GM19043 (cell line): ENCODE measurements at regions not wholly inside any gene's neighbourhood (a gene's known extent, or its start where the extent isn't known, plus 50 kb on each side); places are given as distances from the start of the nearest gene placed in this dataset.

Source experiments
- ATAC-seq: cut with Tn5 transposase; IDR thresholded peaks from one replicate; pipeline ENCODE4 v1.9.1; 2021; ENCODE audit warnings: low read depth; ENCODE audit not compliant: unreplicated experiment

DNA sequence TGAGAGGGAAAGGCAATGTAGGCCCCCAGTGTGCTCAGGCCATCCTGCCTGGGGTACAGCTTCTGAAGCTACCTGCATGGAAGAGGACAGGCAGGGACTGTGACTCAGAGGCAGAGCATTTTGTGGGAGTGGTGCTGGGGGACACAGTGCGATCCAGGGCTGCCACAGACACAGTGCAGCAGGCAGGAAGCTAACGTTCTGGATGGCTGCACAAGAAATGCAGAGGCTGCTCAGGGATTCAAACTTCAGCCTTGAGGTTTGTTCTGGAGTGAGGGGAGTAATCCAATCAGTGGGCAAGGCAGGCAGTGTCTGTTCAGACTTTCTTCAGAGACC, 648.0 kb upstream of the IGFBP3 start:
- no peak for ATAC-seq

DNA sequence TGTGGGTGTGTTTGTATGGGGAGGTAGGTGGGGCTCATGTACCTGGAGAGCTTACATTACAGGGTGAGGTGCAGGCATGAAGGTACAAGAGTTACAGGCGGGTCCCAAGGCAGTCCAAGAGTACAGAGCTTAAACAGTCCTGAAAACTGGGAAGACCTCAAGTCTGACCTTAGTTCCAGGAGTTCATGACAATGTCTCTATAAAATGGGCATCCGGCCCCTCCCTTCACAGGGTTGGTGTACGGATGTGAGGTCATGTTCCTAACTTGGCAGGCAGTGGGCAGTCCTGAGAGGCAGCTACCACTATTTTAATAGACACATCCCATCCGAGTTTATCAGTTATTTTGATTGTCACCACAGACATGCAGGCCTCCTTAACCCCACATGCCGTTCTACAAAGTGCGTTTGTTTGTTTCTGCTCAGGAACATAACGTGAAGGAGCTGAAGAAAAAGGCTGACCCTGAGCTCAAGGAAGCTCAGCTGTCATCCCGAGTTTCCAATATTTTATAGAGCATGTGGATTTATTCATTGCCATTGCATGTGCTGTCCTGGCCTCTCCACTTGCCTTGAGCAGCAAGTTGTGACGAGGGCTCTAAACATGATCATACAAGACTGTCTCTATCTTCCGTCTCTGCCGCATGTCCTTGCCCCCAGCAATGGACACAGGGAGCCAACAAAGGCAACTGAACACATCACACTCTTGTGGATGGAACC, 647.5 kb upstream of the IGFBP3 start:
- ATAC-seq, result no peak

DNA sequence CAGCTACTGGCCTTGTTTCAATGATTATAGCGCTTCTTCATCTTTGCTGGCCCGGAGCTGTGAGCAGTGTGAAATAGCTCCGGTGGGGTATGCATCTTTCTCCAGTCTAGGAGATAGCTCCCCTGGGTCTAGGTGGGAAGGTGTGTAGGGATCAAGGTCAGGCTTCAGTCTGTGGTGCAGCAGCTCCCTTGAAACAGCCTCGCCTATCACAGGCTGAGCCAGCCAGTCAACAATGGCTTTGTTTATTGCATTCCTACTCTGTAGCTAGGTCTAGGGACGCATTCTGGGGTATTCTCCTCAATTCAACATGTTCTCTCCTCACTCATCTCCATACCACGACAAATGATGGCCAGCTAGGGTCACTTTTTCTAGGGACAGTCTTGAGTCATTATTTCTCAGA, 646.8 kb upstream of the IGFBP3 start:
- ATAC-seq, result no peak

DNA sequence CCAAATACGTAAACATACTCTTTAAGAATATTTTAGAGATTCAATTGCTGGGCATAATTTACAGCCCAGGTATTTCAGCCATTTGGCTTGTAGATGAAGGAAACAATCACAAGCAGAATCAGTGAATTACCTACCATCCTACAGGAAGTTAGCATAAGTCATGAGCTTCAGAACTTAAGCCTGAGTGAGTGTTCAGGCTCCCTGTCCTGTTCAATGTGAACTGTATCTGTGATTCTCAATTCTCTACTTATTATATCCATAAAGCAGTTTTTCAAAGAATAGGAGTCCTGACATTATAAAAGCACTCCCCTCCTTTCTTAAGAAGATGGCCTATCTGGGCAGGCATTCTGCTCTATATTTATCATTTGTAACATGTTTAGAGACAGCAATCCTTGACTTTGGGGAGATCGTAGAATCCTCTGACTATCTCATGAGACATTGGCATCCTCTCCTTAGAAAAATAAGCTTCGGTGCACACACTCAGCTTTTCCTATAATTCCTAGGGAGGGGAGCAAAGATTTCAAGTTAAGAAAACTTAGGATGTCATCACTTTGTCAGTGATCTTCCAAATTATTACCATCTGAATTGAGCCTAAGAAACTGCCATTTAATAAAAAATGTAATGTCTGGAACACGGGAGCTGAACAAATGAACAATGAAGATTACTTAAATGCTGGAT, 645.2 kb upstream of the IGFBP3 start:
- no peak for ATAC-seq

DNA sequence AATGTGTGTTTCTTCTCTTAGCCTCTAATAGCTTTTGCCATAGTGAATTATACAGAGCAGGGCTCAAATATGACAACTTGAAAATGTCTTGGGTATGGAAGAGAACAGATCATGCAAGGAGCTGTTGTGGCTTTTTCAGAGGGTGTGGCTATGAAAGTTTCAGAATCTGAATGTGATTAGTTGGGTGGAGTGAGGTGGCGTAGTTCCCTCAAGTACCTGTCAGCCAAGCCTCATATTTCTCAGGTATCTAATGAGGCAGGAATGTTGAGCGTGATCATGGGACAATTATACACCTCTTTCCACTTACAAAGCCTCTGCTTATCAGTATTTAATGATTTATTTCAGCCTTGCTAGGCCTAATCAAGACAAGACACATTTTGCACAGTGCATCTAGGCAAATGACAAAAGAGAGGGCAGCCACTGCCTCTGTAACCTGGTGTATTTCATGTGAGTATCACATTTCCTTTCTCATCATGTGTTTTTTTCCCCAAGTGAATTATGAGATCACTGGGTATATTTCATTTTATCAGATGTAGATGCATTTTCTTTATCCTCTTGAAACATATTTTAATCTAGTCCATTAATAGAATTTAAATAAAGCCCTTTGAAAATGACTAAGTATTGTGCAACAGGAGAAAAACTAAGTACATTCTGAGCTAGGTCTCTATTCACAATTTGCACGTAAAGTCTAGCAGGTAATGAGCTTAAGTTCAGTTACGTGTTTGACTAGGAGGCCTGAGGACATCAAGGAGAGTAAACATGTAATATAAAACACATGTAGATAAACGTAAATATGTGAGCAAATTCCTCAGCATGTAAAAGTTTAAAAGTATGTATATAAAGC, 644.4 kb upstream of the IGFBP3 start:
- ATAC-seq, result no peak

DNA sequence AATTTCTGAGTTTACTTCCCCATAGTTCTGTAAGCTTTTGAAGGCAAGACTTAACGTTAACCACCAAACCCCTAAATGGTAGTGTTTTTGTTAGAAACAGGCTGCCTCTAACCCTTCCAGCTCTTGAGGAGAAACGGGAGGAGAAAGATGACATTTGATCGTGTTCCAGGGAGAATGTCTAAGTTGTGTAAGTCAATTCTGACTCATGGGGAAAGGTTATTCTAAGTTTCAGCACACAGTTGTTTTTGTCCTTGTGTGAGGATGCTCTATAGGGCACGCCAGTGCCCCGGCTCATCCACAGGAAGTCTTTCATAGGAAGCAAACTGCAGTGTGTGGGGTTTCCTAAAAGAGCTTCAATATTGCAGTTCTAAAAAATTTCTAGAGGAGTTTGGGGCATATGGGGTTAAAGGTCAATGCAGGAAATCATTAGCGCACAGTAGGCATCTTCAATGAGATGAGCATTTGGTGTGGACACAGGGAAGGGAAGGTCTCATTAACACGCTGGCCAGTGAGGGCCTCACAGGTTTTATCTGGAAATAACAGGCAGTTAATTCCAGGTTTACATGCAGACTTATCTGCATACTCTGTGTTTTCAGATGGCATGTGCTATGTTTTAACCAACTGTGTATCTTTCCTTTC, 638.2 kb upstream of the IGFBP3 start:
- no peak for ATAC-seq

DNA sequence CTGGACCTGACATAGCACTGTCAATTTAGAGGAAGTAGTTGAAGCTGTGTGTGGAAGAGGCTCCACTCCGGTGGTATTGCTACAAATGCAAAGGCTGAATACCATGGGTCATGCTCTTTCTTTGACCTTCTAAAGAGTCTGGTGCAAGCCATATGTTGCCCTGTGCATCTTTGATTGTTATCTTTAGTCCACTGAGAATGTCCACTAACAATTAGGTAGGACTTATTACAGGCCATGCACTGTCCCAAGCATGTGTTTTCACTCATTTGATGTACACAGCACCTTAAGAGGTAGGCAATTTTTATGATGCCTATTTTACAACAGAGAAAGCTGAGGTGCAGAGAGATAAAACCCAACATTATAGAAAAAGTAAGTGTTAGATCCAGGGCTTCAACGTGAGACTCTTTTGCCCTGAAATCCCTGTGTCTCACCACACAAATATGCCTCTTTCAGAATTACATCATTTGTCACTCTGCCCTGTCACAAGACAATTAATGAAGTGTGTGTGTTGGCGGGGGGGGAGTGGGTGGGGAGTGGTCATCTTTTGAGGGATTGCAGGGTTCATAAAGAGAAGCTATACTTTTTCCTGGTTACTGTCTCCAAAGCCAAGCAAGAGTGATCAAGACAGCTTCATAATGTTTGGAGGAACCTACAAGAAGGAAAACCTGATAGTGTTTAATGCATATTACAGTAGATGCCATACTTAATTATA, 637.6 kb upstream of the IGFBP3 start:
- no peak for ATAC-seq

DNA sequence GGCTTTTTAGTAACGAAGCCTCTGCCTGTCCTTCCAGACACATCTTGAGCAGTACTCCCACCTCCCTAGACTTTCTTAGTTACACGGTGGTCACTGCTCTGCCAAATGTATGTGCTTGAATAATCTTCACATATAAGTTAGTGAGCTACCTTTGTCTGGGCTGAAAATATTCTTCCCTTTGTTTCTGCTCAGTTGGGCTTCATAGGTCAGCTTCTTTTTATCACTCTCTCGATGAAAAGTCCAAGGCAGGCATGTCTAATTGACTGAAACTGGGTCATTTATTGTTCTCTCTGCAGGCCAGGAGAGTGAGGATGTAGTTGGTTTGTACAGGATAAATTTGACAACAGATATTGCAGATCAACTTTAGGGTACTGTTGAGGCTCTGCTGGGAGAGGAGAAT, 636.7 kb upstream of the IGFBP3 start:
- ATAC-seq, result no peak

DNA sequence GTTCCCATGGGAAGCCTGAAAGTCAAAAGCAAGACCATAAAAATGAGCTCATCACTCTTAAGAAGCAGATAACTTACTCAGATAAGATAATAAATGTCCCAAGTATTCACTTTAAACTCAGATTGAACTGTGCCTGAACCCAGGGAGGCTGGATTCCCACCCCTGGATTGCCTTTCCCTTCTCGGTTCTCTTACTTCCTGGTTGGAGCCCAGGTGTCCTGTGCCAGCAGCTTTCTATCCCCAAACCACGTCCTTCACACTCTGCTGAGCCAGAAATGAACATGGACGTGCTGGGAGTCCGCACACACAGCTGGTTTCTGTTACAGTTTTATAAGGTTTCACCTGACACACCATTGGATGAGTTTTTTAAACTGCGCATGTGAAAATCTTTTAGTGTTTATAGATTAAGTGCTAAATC, 636.2 kb upstream of the IGFBP3 start:
- ATAC-seq, result no peak

DNA sequence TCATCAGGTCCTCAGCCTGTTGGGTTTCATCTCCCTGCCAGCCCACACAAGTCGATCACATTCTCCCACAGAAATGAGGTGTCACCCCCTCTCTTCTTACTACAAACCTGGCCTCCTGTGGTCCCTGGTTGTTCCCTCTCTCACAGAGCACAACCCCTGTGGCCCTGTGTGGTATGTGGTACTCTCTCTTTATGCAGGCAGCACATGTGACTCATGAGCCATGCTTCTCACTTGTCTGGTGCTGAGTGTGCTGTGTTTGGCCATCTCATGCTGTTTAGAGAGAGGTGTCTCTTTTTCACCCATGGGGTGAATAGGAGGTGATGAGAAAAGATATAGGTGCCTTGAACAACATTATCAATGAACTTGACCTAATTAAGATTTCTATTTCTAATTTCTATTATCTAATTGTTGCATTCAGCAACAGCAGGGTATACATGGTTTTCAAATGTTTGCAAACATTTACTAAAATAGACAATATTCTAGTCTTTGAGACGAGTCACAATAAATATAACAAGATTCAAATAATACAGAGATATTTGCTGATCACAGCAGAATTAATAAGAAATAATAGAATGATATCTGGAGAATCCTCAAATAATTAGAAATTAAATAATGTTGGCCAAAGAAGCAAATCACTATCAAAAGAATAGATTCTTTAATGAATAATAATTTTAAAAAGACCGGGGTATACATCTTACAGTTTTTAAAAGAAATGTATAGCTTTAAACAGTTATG, 633.8 kb upstream of the IGFBP3 start:
- no peak for ATAC-seq

DNA sequence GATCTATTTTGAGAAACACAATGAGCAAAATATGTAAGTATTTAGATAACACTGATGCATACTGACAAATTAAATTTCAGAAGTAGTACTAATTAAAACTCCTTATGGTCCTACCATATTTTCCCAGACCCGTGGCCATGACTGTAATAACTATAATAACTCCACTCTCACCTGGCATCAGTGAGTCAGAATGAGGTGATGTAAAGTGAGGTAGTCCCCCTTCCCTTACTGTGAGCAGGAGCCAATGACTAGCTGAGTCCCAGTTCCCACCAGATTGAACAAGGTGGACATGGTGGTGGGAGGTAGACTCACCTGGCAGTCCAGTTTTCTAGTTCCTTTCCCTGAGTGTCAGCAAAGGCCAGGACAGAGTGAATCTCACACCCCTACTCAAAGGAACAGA, 630.5 kb upstream of the IGFBP3 start:
- no peak for ATAC-seq

DNA sequence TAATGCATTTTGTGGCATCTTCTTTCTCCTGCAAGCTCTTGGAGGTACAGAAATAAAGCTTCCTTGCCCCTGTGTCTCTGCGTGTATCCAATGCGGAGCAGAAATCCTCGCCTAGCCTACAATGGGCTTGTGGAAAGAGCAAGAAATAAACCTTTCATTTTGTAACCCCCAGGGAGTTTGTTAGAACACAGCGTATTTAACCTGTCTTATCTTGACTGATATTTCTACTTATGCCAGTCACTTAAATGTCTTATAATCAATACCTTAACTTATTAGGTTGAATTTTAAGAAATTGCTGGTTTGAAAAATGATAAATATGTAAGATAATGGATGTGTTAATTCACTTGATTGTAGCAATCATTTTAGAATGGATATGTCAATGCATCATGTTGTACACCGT, 629.8 kb upstream of the IGFBP3 start:
- ATAC-seq, result no peak

DNA sequence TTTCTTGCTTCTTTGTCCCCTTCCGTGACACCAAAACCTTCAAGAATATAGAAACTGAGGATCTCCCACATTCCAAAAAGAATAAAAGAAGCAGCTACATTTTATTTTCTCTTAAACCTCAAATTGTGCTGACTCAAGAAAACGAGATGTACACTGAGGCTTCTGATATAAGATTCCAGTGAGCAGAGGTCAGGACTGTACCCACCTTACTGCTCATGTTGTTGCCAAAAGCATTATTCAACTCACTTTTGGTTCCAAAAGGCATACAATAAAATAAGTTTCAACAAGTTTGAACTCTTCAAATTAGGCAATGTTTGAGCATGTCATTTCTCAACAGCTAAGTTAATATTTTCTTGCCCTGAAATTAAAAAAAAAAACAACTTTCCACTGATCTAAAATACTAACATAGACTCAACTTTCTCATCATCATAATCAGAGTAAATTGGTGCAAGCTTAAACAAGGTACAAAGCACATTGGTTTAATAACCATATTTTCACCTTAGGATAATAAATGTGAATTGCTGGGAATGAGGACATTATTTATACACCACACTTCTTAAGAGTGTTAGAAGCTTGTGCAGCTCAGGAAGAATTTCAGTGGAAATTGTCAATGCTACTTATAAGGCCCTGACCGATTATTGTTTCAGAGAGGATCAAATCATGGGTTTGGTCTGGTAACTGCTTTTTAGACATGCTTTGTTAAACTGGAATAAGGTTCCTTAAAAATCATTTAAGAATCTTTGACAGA, 629.0 kb upstream of the IGFBP3 start:
- ATAC-seq, result no peak

DNA sequence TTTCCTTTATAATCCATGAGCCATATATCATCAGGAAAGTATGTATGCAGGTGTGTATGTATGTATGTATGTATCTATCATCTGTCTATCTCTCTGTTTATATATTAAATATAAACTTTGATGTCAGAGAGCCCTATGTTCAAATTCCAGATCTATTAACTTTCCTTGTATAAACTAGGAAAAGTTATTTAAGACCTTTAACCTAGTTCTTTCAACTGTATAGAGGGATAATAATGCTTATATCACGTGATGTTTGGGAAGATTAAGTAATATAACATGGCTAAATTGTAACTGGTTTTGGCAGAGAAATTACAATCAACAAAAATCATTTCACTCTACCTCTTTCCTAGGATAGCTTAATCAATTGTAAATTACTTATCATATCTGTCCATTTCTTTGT, 628.3 kb upstream of the IGFBP3 start:
- ATAC-seq, result no peak

DNA sequence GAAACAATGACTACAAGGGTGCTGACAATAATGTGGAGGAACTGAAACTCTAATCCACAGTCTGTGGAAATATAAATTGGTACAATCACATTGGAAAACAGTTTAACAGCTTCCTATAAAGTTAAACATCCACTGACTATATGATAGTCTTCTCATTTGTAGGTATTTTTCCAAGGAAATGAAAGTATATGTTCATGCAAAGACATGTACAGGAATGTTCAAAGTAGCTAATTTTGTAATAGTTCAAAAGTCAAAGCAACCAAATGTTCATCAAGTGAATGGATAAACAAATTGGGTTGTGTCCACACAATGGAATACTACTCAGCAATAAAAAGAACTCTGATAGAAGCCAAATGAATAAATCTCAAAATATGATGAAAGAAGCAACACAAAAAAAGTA, 626.0 kb upstream of the IGFBP3 start:
- no peak for ATAC-seq

DNA sequence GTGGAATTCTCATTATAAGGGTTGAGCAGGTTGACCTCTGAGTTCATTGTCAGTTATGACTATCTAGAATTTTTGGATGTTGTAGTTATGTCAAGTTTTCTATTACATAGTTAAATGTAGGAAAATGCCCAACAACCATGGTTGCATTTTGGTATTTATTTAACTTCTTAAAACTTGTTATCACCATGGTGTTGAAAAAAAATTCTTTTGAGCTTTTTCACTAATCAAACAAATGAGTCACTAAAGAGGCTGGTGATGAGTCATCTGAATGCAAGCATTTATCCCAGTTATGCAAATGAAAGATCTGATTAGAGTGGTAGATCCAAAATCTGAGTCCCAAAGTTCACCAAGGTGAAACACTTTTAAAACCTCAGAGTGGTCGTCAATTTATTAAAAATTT, 624.7 kb upstream of the IGFBP3 start:
- no peak for ATAC-seq

DNA sequence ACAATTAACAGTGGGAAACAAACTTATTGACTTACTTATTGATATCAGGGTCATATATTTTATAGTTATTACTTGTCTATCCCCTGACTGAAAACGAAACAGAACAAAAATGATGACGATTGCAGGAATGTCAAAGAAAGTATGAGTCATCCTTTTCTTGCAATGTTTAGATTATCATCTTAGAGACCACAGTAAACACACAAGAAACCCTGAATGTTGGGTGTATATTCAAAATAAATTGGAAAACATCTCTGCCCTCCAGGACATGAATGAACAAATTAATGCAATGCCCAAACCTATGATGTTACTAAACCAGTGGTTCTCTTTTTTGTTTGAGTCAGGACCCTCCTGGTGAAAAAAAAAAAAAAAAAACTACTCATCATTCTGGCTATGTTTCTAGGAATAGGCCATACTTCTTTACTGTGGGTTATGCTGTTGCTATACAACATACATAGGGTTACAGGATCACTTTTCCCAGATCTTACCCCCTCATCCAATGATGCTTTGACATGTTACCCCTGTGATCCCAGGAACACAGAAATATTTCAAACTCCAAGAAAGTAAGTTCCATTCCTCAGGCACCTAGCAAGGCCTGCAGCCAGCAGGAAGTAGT, 623.4 kb upstream of the IGFBP3 start:
- no peak for ATAC-seq

DNA sequence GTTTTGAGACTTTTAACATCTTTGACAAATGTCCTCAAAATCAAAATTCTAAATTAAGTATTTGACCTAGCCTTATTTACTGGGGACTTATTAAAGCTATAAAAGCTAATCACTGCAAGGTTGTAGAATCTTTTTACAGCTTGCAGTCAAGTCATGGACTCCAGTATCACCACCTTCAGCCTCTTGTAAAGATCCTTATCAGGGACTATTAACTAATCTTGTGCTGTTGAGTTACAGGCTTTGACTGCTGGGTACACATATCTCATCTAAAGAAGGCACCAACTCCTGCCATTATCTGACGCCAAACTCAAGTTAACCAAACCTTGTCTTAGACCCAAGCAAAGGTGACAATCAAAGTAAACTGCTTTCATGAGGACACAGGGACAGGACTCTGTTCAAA, 621.0 kb upstream of the IGFBP3 start:
- ATAC-seq, result no peak
